HG03432 (cell line): ENCODE measurements at regions not wholly inside any gene's neighbourhood (a gene's known extent, or its start where the extent isn't known, plus 50 kb on each side); places are given as distances from the start of the nearest gene placed in this dataset.

Experiments
- ATAC-seq: cut with Tn5 transposase; IDR thresholded peaks from one replicate; pipeline ENCODE4 v1.9.1; 2021; ENCODE audit warnings: mild to moderate bottlenecking, moderate library complexity; ENCODE audit not compliant: unreplicated experiment

DNA sequence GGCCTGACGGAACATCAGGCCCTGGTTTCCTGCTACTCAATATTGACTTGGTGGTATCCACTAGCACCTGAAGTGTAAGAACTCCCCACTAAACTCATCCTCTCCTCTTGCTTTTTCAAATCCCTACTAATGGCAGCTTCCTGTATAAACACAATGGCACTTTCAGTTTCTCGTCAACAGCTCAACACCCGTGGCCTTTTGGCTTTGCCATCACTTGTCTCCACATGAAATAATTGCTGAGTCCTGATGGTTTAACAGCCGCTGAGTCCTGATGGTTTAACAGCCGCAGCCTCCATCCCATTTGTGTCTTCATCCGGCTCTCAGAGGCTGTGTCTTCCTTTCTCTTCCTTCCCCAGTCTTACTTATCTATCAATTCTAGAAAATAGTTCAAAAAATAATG lies 261.4 kb upstream of the PITRM1 start:
- no peak for ATAC-seq

DNA sequence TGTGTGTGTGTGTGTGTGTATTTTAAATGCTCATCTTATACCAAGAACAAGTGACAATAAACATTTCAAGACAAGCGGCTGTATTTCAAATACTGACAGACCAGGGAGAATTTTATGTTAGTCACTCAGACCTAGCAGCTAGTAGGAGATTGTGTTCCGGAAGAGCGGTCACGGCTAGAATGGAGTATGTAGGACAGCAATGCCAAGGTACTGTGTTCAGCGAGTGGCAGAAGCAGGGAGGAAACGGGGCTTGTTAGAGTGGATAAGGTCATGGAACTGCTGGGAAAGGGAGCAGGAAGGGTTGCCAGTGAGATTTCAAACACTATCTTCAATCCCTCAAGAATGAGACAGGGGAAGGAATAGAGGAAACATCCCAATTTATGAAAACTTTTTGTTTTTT lies 260.5 kb upstream of the PITRM1 start:
- ATAC-seq, result no peak

- no peak for ATAC-seq
Measured at GRCh38 chr10:3432081-3432825, 259.7 kb upstream of the PITRM1 start.

DNA sequence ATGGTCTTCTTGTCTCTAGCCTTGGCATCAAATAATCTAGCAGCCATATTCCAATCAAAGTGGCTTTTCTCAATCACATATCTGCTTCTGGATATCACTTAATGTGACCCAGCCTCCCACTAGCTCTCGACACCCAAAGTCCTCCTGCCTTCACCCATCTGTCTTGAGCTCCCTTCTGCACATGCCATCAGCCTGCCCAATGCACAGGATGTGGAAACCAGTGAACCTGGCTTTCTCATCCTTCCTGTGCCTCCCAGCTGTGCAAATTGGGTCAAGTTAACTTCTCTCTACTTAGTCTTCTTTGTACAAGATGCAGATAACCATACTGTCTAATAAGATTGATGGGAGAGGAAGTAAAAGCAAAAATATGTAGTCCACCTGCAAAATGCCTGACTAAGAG lies 257.9 kb upstream of the PITRM1 start:
- ATAC-seq, result no peak

- no peak for ATAC-seq
Measured at GRCh38 chr10:3429676-3430075, 257.1 kb upstream of the PITRM1 start.

- ATAC-seq, result no peak
Measured at GRCh38 chr10:3428826-3429225, 256.2 kb upstream of the PITRM1 start.

GRCh38 chr10:3427950-3428354 lies 255.4 kb upstream of the PITRM1 start:
- ATAC-seq, result no peak

GRCh38 chr10:3427347-3427746 lies 254.8 kb upstream of the PITRM1 start:
- ATAC-seq, result no peak

- ATAC-seq, result no peak
Measured at GRCh38 chr10:3426190-3426845, 253.7 kb upstream of the PITRM1 start.

DNA sequence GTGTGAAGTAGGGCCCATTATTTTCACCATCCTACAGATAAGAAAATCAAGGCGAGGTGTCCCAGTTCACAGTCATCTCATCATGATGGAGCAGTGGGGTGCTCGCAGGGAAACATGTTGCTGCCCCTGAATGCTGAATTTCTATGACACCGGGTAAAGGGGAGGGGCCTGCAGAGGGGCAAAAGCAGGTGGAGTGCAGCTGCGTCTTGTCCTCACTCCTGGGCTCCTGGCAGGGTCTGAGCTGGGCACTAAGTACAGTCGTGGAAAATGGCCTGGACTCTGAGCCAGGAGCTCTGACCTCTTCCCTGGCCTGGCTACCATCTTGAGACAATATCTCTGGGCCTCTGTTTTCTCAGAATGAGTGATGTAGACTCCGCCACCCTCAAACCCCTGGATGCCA lies 253.1 kb upstream of the PITRM1 start:
- no peak for ATAC-seq

DNA sequence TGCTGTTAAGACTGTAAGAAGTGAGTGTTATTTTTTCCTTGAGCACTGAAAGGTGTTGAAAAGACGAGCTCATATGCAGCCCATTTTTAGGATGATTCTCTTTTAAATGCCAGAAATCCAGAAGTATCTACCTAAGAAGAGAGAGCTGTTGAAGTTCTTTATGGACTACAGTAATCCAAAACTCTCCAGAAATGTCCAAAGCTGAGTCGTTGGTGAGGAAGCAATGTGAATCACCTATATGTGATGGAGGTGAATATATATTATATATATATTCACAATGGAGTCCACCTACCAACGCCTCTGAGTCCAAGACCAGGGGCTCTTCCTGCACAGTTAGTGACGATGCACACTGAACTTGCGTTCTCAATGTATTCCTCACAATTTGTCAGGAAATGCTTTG lies 252.7 kb upstream of the PITRM1 start:
- ATAC-seq, result no peak

DNA sequence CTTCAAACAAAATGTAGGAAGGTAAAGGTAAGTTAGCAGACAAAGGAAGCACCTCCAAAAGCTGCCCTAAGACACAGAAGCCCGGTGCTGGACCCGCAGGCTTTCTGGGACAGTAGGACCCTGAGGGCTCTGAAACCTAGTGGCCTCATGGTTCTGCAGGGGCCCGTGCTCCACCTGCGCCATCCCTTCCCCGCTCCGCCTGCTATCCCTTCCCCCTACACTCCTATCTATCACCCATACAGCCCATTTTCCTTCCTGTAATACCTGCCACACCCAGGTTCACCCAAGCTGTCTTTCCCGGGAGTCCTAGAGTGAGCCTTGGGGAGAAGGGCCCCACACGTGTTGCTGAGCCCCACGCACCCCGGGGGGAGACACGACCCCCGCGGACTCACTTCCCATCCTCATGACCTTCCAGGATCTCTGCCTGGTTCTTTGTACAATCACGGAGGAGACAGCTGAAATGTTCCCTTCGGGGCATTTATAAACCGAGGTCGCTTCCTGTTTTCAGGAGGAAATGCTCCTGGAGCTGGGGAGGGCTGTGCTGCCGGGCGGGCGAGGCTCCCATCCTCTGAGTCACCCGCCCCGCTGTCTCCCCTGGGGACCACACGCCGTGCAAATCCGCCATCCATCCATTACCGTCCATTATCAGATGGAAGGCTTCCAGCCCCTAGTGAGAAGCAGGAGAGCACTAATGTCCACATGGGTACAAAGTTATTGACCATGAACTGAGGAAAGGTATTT lies 251.7 kb upstream of the PITRM1 start:
- no peak for ATAC-seq

- ATAC-seq, result no peak
Measured at GRCh38 chr10:3423384-3423783, 250.8 kb upstream of the PITRM1 start.

GRCh38 chr10:3422282-3422681 lies 249.7 kb upstream of the PITRM1 start:
- ATAC-seq, result no peak

DNA sequence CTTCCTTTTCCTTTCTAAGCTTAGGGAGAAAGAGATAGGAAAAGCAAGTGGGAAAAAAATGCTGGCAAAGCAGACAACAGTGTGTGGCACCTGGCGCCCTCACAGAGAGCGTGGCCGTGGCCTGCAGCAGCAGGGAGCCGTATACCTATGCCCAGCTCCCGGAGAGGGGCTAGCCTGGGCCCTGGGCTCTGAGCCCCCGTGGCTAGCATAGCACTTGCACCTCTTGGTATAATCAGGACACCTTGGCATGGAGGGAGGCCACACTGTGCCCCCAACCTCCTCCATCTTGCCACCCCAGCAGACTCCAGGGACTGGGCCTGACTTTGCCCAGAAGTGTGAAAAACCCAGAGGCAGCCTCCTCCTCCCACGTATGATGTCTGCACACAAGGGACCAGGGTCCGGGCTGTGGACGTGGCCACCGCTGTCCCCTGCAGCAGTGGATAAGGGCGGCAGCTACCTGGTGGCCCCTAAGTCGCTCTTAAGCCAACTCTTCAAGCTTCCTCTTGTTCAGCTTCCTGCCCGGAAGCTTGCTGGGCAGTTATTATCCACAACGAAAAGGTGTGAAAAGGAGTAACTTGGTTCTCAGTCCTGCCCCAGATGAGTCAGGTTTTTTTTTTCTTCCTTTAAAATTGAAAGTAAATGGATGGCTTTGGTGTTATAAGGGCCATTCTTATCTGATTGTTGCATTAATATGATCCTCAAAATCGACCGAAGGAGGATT lies 249.1 kb upstream of the PITRM1 start:
- no peak for ATAC-seq

- no peak for ATAC-seq
Measured at GRCh38 chr10:3420527-3421469, 248.2 kb upstream of the PITRM1 start.

GRCh38 chr10:3419719-3420495 lies 247.3 kb upstream of the PITRM1 start:
- ATAC-seq, result no peak

GRCh38 chr10:3418926-3419325 lies 246.3 kb upstream of the PITRM1 start:
- ATAC-seq, result no peak

DNA sequence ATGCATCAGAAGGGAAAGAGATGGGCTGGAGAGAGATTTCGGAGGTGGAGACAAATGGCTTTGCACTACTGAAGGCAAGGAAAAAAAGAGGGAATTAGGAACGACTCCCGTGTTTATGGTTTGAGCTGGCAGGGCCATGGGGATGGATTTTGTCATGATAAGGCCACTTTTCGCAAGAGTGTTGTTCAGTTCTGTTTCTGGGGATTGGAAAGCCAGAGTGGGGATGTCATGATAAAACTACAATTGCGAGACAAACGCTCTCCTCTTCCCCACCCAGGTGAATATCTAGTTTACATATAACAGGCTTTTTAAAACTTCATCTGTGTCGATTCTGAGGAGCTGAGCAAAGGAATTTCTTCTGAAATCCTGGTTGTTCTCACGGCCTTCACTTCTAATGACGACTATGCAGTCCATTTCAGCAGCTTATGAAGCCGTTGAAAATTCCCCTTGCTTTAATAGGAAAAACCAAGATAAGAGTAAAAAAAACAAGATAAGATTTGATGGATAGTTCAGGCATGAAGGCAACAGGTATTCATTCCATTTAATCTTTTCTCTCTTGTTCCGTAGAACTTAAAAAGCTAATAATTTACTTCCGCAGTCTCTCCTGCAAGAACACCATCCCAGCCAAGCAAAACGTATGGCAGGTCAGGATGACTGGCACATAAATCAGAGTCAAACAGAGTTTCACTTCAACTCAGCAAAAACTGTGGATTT lies 245.6 kb upstream of the PITRM1 start:
- no peak for ATAC-seq
